Stimulated activated CD8-positive, alpha-beta memory T cell treated with anti-CD3 and anti-CD28 coated beads, Interleukin-4, amount 100 ng/mL, for 48 hours (primary cell): ENCODE measurements at regions not wholly inside any gene's neighbourhood (a gene's known extent, or its start where the extent isn't known, plus 50 kb on each side); places are given as distances from the start of the nearest gene placed in this dataset.
"Not testable (repeated sequence)": the region's sequence is repeated elsewhere in the genome, so short reads cannot be mapped to it uniquely, and the experiment has no call there.

Experiments
- DNase-seq: peaks from one replicate; pipeline ENCODE4 v3.0.0-alpha.2; 2020

- DNase-seq: no peak
These were observed 86.2 kb upstream of the FOXN2 start for GRCh38 chr2:48228345-48228684.

GRCh38 chr2:48229063-48229462 lies 85.4 kb upstream of the FOXN2 start:
- DNase-seq: no peak

- DNase-seq: no peak
These were observed 83.6 kb upstream of the FOXN2 start for GRCh38 chr2:48230834-48231233.

DNA sequence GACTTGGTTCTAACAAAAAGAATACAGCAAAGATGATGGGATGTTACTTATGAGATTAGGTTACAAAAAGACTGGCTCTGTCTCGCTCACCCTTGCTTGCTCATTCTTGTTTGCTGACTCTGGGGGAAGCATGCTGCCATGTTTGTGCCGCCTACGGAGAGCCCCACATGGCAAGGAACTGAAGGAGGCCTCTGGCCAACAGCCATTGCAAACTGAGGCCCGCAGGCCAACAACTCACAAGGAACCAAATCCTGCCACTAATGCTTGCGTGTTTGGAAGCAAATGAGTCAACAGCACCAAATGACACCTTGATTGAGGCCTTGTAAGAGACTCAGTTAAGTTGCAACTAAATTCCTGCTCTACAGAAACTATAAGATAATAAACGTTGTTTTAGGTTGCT lies 82.1 kb upstream of the FOXN2 start:
- no peak for DNase-seq

DNA sequence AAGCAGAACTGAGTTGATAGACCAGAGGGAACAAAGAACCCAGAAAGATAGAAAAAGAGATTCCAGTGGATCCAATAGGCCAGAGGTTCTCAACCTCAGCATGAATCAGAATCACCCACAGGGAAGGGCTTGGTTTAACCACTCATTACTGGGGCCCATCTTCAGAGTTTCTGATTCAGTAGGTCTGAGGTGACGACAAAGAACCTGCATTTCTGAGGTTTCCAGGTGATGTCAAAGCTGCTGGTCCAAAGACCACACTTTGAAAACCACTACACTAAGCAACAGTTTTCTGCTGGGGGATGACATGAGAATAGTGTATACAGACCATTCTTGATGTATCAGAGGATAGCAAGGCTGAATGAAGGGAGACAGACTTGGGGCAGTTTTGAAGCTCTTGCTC lies 81.5 kb upstream of the FOXN2 start:
- DNase-seq: peak; percentile 28

- DNase-seq: not testable (repeated sequence)
These were observed 80.7 kb upstream of the FOXN2 start for GRCh38 chr2:48233824-48234223.

DNA sequence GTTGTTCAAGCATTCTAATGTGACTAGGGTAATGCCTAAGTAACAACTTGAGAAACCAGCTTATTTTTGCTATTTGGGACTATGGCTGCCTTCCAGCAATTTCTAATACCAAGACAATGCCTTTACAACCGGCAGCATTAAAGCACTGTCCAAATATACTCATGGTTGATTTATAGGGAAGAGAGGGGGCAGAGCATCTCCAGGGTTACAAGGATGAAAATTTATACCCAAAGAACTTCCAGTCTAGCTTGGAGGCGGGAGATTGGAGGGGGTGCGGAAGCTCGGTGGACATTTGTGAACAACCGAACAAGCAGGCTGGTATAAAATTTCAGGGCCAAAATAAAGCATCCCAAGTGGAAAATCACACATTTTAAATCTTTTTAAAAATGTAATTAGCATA lies 79.4 kb upstream of the FOXN2 start:
- DNase-seq: no peak

DNA sequence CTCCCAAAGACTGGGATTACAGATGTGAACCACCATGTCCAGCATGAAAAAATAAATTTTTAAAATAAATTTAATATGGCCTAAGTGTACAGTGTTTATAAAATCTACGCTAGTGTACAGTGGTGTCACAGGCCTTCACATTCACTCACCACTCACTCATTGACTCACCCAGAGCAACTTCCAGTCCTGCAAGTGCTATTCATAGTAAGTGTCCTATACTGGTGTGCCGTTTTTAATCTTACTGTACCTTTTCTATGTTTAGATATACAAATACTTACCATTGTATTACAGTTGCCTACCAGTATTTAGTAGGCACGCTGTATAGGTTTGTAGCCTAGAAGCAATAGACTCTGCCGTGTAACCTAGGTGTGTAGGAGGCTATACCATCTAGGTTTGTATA lies 76.1 kb upstream of the FOXN2 start:
- DNase-seq: no peak

DNA sequence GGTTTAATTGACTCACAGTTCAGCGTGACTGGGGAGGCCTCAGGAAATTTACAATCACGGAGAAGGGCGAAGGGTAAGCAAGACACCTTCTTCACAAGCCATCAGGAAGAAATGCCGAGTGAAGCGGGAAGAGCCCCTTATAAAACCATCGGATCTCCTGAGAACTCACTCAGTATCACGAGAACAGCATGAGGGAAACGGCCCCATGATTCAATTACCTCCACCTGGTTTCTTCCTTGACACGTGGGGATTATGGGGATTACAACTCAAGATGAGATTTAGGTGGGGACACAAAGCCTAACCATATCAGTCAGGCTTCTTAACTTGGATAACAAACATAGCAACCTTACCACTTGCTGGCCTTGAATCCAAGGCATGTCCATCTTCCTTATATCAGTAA lies 73.6 kb upstream of the FOXN2 start:
- no peak for DNase-seq

- DNase-seq: no peak
These were observed 67.3 kb upstream of the FOXN2 start for GRCh38 chr2:48247206-48247605.

DNA sequence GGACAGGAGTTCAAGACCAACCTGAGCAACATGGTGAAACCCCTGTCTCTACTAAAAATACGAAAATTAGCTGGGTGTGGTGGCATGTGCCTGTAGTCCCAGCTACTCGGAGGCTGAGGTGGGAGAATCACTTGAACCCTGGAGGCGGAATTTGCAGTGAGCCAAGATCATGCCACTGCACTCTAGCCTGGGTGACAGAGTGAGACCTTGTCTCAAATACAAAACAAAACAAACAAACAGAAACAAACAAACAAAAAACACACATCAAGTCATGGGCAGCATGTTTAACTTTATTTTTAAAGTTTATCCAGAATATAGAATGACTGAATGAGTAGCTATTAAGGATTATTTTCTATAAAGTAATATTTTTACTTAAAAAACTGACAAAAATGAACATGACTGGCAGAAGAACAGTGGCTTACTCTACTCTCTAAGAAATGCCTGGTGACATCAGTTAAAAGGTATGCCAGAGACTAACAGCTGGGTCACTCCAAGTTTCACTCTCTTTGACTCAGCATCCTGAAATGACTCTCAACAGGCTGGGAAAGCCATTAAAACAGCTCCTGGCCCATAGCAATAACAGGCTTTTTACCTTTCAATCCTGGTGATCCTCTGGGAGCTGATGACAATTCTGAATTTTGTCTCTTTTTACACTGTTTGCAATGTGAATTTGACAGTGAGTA lies 66.1 kb upstream of the FOXN2 start:
- DNase-seq: no peak

GRCh38 chr2:48249025-48249424 lies 65.5 kb upstream of the FOXN2 start:
- no peak for DNase-seq

DNA sequence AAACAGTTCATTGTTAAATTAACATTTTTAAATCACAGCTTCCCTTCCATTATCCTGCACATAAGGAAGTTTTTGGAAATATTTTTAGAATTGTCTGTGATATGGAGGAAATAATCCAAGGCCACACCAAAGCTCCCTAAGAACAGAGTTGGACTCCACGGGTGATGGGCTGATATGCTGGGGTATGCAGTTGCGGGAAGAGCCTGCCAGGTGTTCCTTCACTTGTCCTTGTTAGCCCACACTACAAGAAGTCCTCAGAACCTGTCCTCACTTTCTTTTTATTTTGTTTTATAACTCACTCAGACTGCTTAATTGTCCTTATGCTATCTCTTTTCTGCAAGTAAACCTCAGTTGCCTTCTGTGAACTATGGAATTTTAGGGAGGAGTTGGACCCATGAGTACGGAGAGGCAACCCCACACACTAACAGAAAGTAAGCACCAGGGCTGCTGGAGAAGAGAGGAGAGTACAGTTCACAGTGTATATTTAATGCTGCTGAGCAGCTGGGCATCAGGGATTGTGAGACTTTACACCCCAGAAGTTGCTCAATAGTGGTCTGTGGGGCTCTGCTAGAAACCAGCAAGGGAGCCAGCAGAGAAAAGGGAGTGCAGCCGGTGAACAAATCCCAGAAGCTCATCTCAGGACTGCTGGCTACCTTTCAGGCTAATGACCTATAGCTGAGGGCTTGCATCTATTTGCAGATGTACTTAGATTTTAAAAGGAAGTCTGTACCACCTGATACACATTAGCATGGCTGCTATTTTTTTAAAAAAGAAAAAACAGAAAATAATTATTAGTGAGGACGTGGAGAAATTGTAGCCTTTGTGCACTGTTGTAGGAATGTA lies 64.6 kb upstream of the FOXN2 start:
- DNase-seq: no peak

DNA sequence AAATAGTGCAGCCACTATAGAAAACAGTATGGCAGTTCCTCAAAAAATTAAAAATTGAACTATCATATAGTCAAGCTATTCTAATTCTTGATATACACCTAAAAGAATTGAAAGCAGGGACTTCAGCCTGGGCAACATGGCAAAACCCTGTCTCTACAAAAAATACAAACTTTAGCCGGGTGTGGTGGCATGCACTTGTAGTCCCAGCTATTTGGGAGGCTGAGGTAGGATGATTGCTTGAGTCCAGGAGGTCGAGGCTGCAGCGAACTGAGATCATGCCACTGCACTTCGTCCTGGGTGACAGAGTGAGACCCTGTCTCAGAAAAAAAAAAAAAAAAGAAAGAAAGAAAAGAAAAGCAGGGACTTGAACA lies 64.0 kb upstream of the FOXN2 start:
- no peak for DNase-seq

- no peak for DNase-seq
These were observed 63.5 kb upstream of the FOXN2 start for GRCh38 chr2:48250943-48251342.

DNA sequence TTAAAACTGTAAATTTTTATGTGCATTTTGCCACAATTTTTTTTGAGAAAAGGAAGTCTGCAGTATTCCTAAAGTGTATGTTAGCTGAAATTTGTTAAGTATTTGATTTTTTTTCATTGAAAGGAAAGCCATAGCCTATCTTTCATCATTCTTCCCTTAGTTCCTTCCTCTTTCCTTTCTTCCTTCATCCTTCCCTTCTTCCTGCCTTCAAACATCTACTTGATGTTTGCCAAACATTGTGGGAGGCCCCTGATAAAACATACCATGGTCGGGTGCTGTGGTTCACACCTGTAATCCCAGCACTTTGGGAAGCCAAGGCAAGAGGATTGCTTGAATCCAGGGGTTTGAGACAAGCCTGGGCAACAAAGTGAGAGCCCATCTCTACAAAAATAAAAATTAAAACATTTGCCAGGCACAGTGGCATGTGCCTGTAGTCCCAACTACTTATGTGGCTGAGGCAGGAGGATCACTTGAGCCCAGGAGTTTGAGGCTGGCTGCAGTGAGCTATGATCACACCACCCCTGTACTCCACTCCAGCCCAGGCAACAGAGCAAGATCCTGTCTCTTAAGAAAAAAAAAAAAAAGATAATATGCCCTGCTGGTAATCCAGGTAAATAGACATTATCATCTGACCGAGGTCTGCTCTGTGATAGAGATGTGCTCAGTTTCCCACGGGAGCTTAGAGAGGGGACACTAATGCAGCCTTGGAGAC lies 62.9 kb upstream of the FOXN2 start:
- DNase-seq: no peak

DNA sequence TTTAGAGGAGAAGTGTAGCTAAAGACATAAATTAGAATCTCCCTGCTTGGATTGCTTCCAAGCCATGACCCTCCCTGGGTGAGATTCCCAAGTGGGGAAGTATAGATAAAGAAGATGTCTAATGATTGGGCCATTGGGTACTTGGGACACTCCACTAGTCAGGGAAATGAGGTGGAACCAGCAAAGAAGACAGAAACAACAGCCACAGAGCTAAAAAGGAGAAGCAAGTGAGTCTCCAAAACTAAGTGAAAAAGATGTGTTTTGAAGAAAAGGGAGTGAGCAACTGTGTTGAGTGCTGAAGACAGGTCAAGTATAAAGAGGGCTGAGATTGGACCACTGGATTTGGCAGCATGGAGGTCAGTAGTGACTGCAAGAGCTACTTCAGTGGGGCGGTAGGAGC lies 61.2 kb upstream of the FOXN2 start:
- no peak for DNase-seq

DNA sequence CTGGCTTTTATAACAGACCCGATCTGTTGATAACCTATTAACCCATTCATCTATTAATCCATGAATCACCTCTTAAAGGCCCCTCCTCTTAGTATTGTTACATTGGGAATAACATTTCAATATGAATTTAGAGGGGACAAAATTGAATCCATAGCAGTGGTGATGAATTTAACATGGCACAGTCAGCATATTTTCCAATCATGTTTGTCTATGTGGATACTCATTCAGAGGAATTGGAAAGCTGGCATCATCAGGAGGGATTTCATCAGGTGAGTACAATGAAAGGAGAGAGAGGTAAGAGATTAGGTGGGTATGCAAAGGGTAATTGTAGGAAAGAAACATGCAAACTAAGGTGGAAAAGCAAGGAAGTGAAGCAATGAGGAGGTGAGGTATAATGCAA lies 59.6 kb upstream of the FOXN2 start:
- DNase-seq: no peak

- no peak for DNase-seq
These were observed 57.0 kb upstream of the FOXN2 start for GRCh38 chr2:48257456-48257855.

DNA sequence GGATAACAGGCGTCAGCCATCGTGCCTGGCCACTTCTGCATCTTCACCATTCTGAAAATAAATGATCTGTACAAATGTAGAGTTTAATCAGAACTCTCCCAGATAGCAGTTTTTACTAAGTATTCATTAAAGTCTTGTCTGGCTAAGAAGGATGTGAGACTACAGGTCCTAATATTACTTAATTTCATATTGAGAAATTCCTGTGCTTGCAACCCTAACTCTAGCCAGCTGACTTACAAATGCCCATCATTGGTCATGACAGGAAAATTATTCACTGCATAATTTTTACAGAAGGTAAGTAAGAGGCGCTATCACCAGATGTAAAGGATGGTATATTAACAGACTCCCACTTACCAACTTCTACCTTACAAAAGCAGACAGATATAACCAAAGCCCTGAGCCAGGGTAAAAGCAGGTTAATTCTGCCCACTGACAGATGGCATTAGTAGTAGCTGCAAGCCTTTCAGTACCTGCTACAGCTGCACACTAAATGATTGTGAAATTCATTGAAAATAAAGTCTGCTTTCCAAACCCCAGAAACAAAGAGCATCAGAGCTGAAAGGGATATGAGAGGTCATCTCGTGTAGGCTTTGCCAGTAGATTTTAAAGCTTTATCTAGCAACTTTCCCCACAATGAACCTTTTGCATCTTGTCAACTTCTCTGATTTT lies 55.9 kb upstream of the FOXN2 start:
- no peak for DNase-seq

- DNase-seq: no peak
These were observed 54.7 kb upstream of the FOXN2 start for GRCh38 chr2:48259811-48260210.

GRCh38 chr2:48264627-48265026 lies 49.9 kb upstream of the FOXN2 start:
- DNase-seq: no peak
